CD8-positive, alpha-beta memory T cell (primary cell): ENCODE measurements at regions not wholly inside any gene's neighbourhood (a gene's known extent, or its start where the extent isn't known, plus 50 kb on each side); places are given as distances from the start of the nearest gene placed in this dataset.

Source experiments
- CTCF ChIA-PET: fragments of 350-600 bp; sonication (Branson Sonifier 250); formaldehyde crosslinking; loops from one replicate; lab custom pipeline; 2021; ENCODE audit warnings: antibody characterized with exemption; lab: Charles Lee
- POLR2A ChIA-PET: fragments of 350-600 bp; sonication (Branson Sonifier 250); formaldehyde crosslinking; loops from one replicate; lab custom pipeline; 2021; ENCODE audit warnings: antibody characterized with exemption; lab: Charles Lee
- DNase-seq, 5 donors: peaks; one replicate each; pipeline versions ENCODE4 v3.0.0 to v3.0.0-alpha.2; 2020 to 2022; ENCODE audit warnings: mixed read lengths in 1 of 5
- H3K27ac ChIP-seq: one replicate; pipeline ENCODE4 v1.7.0; 2013; ENCODE audit warnings: low read depth, mild to moderate bottlenecking, low read length, moderate library complexity
- H3K27me3 ChIP-seq: 2 replicates; pipeline ENCODE4 v1.7.0; 2013; ENCODE audit warnings: low read length, mild to moderate bottlenecking; ENCODE audit not compliant: insufficient read depth, poor library complexity, severe bottlenecking
- H3K36me3 ChIP-seq: 2 replicates; pipeline ENCODE4 v1.7.0; 2013; ENCODE audit warnings: mild to moderate bottlenecking, low read length, moderate library complexity; ENCODE audit not compliant: insufficient read depth
- H3K4me1 ChIP-seq: 2 replicates; pipeline ENCODE4 v1.7.0; 2013; ENCODE audit warnings: mild to moderate bottlenecking, low read length, moderate library complexity; ENCODE audit not compliant: insufficient read depth
- H3K4me3 ChIP-seq: 2 replicates; pipeline ENCODE4 v1.7.0; 2013; ENCODE audit warnings: mild to moderate bottlenecking, low read length
- H3K9me3 ChIP-seq: 2 replicates; pipeline ENCODE4 v1.7.0; 2013; ENCODE audit warnings: mild to moderate bottlenecking, low read length
- H3K27ac Mint-ChIP-seq, 8 donors: one replicate each; pipeline ENCODE4 v1.8.0; 2020 to 2021; ENCODE audit warnings: mixed read lengths in 8 of 8, mild to moderate bottlenecking in 6 of 8, inconsistent platforms in 3 of 8, moderate library complexity in 3 of 8
- H3K27me3 Mint-ChIP-seq, 2 donors: one replicate each; pipeline ENCODE4 v1.8.0; 2020 to 2021; ENCODE audit warnings: mixed read lengths in 2 of 2, mild to moderate bottlenecking in 1 of 2, moderate library complexity in 1 of 2
- H3K36me3 Mint-ChIP-seq, 3 donors: one replicate each; pipeline ENCODE4 v1.8.0; 2020 to 2021; ENCODE audit warnings: mixed read lengths in 3 of 3, inconsistent platforms in 1 of 3, mild to moderate bottlenecking in 1 of 3
- H3K4me1 Mint-ChIP-seq, 3 donors: one replicate each; pipeline ENCODE4 v1.8.0; 2020 to 2021; ENCODE audit warnings: mixed read lengths in 3 of 3, inconsistent platforms in 1 of 3, mild to moderate bottlenecking in 1 of 3
- H3K4me3 Mint-ChIP-seq, 7 donors: one replicate each; pipeline ENCODE4 v1.8.0; 2020 to 2021; ENCODE audit warnings: mixed read lengths in 7 of 7, mild to moderate bottlenecking in 6 of 7, moderate library complexity in 4 of 7, inconsistent platforms in 2 of 7
- H3K9me3 Mint-ChIP-seq, 5 donors: one replicate each; pipeline ENCODE4 v1.8.0; 2020 to 2022; ENCODE audit warnings: mixed read lengths in 5 of 5, mild to moderate bottlenecking in 3 of 5, moderate library complexity in 2 of 5, inconsistent platforms in 1 of 5

DNA sequence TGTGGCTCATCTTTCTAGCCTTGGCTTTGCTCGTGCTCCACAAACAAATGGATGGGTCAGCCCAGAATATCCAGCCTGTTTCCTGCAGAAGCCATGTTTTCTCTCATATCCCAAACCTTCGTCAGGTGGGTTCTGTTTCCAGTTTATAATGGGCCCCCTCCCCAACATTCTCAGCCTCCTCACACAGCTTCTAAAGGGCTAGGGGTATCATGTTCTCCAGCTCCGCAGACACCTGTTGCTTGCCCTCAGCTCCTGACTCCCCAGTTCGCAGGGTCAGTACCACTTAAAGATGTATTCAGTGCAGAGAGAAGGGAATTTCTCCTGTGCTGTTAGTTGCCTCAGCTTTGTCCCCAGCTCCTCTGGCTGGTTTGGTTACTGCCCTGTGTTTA lies 447.3 kb upstream of the JARID2 start:
- Mint-ChIP-seq H3K27ac (no peak overlapping the region), H3K4me1 (peaks cover 0 to 3% (median 0%) of the 10 kb centered on the region in 3 donors), H3K36me3 (no peaks in the 10 kb centered on the region), H3K27me3 (peaks cover 6 to 12% of the 10 kb centered on the region in 2 donors), H3K4me3 (no peak overlapping the region), H3K9me3 (no peaks in the 10 kb centered on the region)
- DNase-seq = no peak
- Histone ChIP-seq H3K9me3 (no peaks in the 10 kb centered on the region), H3K27me3 (no peaks in the 10 kb centered on the region), H3K4me3 (no peak overlapping the region), H3K36me3 (no peaks in the 10 kb centered on the region), H3K27ac (no peak overlapping the region), H3K4me1 (no peaks in the 10 kb centered on the region)
- ChIA-PET POLR2A (interaction anchor here (0.8 kb wide), 1 partner anchor 9 kb away, joined by 3 read pairs; no protein-coding TSS in a partner anchor), CTCF (no interaction called here)

DNA sequence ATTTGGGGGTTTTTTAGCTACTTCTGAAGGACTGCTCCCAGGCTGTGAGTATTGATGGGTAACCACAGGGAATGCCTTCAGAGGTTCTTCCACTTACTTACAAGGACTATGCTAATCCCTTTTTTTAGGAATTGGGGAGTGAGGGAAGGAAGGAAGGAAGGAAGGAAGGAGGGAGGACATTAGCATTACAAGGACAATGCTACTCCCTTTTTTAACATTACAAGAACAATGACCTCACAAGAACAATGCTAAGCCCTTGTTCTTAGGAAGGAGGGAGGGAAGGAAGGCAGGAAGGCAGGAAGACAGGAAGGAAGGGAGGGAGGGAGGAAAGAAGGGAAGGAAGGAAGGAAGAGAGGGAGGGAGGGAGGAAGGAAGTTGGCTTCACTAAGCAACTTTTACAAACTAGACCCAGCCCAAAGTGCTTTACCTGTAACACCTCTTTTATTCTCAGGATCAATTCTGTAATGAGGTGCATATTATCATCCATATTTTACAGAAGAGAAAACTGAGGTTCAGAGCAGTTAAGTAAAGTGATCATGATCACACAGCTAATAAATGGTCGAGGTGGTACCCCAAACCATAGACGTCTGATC lies 446.8 kb upstream of the JARID2 start:
- POLR2A ChIA-PET = interaction anchor here (0.8 kb wide), 1 partner anchor 9 kb away, joined by 3 read pairs; no protein-coding TSS in a partner anchor
- Histone ChIP-seq H3K9me3 (no peaks in the 10 kb centered on the region), H3K4me1 (no peaks in the 10 kb centered on the region), H3K27me3 (no peaks in the 10 kb centered on the region), H3K36me3 (no peaks in the 10 kb centered on the region), H3K4me3 (no peak overlapping the region), H3K27ac (no peak overlapping the region)
- Mint-ChIP-seq H3K27ac (no peak overlapping the region), H3K36me3 (no peaks in the 10 kb centered on the region), H3K4me3 (no peak overlapping the region), H3K27me3 (peaks cover 5 to 17% of the 10 kb centered on the region in 2 donors), H3K4me1 (peaks cover 0 to 3% (median 0%) of the 10 kb centered on the region in 3 donors), H3K9me3 (no peaks in the 10 kb centered on the region)
- CTCF ChIA-PET = no interaction called here
- no peak for DNase-seq

DNA sequence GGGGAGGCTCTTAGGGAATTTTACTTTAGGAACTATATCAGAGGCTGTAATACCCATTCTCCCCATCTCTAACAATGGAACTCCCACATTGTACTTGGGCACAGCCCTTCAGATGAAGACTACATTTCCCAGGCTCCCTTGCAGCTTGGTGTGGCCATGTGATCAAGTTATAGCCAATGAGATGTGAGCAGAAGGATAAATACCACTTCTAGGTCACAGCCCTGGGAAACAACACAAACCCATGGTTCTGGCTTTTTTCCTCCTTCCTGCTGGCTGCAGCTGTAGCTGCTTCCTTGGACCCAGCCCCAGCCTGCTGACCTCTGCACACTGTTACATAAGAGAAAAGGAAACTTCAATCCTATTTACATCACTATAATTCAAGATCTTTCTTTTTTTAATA lies 445.9 kb upstream of the JARID2 start:
- Mint-ChIP-seq H3K4me1 (peaks cover 0 to 3% (median 0%) of the 10 kb centered on the region in 3 donors), H3K36me3 (no peaks in the 10 kb centered on the region), H3K27ac (peak overlapping the region in 1 of 8 donors; percentile 10), H3K9me3 (no peaks in the 10 kb centered on the region), H3K4me3 (no peak overlapping the region), H3K27me3 (peaks cover 5 to 17% of the 10 kb centered on the region in 2 donors)
- POLR2A ChIA-PET = no interaction called here
- H3K9me3 ChIP-seq = no peaks in the 10 kb centered on the region
- no peaks in the 10 kb centered on the region for H3K27me3 ChIP-seq
- no peak overlapping the region for H3K4me3 ChIP-seq
- DNase-seq = peak in 4 of 5 donors; percentile 2 to 50 (median 14)
- no peaks in the 10 kb centered on the region for H3K4me1 ChIP-seq
- no peaks in the 10 kb centered on the region for H3K36me3 ChIP-seq
- no peak overlapping the region for H3K27ac ChIP-seq
- CTCF ChIA-PET = no interaction called here

DNA sequence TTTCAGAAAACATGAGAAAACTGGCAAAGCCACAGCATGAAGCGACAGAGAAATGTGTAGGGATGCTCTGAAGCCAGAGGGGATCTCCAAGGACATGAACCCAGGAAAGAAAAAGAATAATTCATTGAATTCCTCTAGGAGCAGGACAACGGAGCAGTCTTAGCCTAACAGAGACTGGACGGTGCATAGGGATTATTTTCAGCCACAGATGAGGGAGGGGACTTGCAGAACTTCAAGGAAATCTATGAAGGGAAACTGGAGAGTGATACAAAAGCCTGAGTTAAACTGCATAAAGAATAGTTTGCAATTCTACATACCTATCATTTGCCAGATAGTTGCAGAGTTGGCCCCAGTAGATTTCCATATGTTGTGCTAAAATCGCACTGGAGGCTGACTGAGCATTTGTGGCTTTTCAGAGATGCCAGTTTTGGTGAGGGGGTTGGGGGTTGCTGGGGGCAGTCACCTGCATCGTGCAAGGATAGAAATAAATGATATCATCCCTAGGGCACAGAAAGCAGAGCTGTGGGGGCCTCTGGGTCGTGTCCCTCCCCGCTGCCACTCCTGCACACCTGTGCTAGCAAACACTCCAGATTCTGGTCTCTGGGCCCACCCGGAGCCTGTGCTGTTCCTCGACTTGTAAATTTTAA lies 443.2 kb upstream of the JARID2 start:
- no peak for DNase-seq
- POLR2A ChIA-PET = no interaction called here
- Mint-ChIP-seq H3K4me3 (no peak overlapping the region), H3K27ac (no peak overlapping the region), H3K9me3 (no peaks in the 10 kb centered on the region), H3K4me1 (peaks cover 0 to 3% (median 0%) of the 10 kb centered on the region in 3 donors), H3K27me3 (peaks cover 9 to 14% of the 10 kb centered on the region in 2 donors), H3K36me3 (no peaks in the 10 kb centered on the region)
- Histone ChIP-seq H3K27ac (no peak overlapping the region), H3K9me3 (no peaks in the 10 kb centered on the region), H3K36me3 (no peaks in the 10 kb centered on the region), H3K4me1 (no peaks in the 10 kb centered on the region), H3K27me3 (no peaks in the 10 kb centered on the region), H3K4me3 (no peak overlapping the region)
- CTCF ChIA-PET = no interaction called here

DNA sequence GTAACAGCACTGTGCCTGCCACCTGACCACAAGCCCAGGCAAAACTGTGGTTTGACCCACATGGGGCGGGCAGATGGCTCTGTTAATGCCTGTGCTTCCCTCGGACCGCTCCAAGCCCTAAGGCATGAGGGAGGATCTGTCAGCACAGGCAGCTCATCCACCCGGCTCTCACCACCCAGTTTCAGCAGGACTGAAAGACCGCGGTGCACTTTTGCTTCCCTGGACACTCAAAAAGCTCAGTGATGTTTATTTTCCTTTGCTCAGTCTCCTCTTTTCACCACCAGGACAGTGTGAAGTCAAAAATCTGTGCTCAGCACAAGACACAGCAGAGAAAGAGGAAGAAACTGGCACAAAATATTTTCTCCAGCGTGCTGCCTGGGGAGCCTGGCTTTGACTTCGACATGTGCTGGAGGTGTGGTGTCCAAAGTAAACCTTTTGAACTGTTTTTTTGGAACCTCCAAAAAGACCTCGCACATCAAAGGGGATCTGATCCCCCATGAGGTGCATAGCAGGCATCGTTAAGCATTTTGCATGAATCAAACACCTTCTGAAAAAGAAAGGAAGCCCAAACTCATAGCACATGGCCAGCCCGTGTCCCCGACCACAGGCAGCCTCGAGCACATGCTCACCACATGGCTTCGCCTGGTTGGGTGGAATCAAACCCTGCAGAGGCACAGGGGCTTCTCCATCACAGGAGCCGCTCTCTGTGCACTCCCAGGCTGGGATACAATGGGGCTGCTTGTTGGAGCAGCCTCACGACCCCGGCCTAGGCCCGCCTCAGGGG lies 441.7 kb upstream of the JARID2 start:
- Mint-ChIP-seq H3K27ac (no peak overlapping the region), H3K4me1 (no peaks in the 10 kb centered on the region), H3K36me3 (no peaks in the 10 kb centered on the region), H3K4me3 (no peak overlapping the region), H3K9me3 (no peaks in the 10 kb centered on the region), H3K27me3 (peaks cover 11 to 12% of the 10 kb centered on the region in 2 donors)
- no peaks in the 10 kb centered on the region for H3K36me3 ChIP-seq
- H3K9me3 ChIP-seq = no peaks in the 10 kb centered on the region
- no peaks in the 10 kb centered on the region for H3K27me3 ChIP-seq
- ChIA-PET POLR2A (no interaction called here), CTCF (no interaction called here)
- H3K4me1 ChIP-seq = no peaks in the 10 kb centered on the region
- DNase-seq = no peak
- H3K27ac ChIP-seq = no peak overlapping the region
- H3K4me3 ChIP-seq = no peak overlapping the region

DNA sequence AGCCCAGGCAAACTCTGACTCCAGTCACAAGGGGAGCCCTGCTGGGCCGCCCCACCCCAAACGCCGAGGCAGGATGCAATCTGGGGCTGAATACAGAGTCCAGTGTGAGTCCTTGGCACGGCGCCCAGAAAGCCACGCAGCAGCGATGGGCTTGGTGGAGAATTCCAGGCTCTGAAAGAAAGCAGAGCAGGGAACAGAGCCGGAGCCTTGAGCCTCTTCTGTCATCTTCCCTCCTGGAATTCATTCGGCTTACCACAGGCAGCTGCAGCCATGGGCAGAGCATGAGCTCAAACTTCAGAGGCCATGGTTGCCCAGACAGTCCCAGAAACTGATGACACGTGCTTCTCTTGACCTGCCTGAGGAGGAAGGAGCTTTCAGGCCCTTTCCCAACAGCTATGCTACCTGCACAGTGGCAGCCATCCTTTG lies 441.1 kb upstream of the JARID2 start:
- DNase-seq = no peak
- H3K4me3 Mint-ChIP-seq = no peak overlapping the region
- no peaks in the 10 kb centered on the region for H3K4me1 Mint-ChIP-seq
- Histone ChIP-seq H3K9me3 (no peaks in the 10 kb centered on the region), H3K27me3 (no peaks in the 10 kb centered on the region), H3K36me3 (no peaks in the 10 kb centered on the region), H3K27ac (no peak overlapping the region), H3K4me1 (no peaks in the 10 kb centered on the region), H3K4me3 (no peak overlapping the region)
- POLR2A ChIA-PET = no interaction called here
- H3K9me3 Mint-ChIP-seq = no peaks in the 10 kb centered on the region
- H3K36me3 Mint-ChIP-seq = no peaks in the 10 kb centered on the region
- peaks cover 11 to 12% of the 10 kb centered on the region in 2 donors for H3K27me3 Mint-ChIP-seq
- CTCF ChIA-PET = no interaction called here
- H3K27ac Mint-ChIP-seq = no peak overlapping the region

DNA sequence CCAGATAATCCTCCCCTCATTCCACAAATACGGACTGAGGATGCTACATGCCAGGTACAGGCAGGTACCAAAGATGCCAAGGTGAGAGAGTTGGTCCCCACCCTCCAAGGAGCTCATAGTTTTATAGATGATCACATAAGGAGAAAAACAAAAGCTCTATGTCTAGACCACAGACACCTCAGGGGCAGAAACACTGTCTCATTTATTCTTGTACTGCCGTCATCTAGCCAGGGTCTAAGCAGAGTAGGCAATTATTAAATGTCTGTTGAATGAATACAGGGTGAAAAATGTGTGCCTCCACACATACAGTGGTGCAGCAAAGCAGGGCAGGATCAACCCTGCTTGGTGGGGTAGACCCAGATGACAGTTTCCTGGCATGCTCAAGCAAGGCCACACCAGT lies 439.8 kb upstream of the JARID2 start:
- H3K27me3 Mint-ChIP-seq = peaks cover 11 to 12% of the 10 kb centered on the region in 2 donors
- CTCF ChIA-PET = no interaction called here
- POLR2A ChIA-PET = no interaction called here
- no peak overlapping the region for H3K4me3 Mint-ChIP-seq
- Histone ChIP-seq H3K9me3 (no peaks in the 10 kb centered on the region), H3K4me3 (no peak overlapping the region), H3K27me3 (no peaks in the 10 kb centered on the region), H3K4me1 (no peaks in the 10 kb centered on the region), H3K36me3 (no peaks in the 10 kb centered on the region), H3K27ac (no peak overlapping the region)
- DNase-seq = no peak
- no peaks in the 10 kb centered on the region for H3K36me3 Mint-ChIP-seq
- no peaks in the 10 kb centered on the region for H3K4me1 Mint-ChIP-seq
- H3K27ac Mint-ChIP-seq = peak overlapping the region in 1 of 8 donors; percentile 11
- H3K9me3 Mint-ChIP-seq = no peaks in the 10 kb centered on the region

DNA sequence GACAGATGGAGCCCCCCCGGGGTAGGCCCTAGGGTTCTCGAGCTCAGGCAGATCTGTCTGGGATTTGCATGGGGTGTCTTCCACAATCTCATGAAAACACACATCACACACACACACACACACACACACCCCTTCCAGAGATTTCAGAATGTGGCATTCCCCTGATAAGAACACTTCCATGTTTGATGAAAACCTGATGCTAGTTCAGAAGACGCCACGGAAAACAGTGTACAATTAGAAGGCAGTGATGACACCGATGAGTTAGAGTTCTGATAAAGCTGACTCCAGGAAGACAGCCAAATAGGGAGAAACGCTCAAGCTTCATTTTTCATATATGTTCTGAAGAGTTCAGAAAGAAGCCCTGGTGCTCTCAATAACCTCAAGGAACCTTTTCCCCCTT lies 438.7 kb upstream of the JARID2 start:
- H3K27ac Mint-ChIP-seq = no peak overlapping the region
- Histone ChIP-seq H3K27me3 (no peaks in the 10 kb centered on the region), H3K9me3 (no peaks in the 10 kb centered on the region), H3K4me3 (no peak overlapping the region), H3K4me1 (no peaks in the 10 kb centered on the region), H3K27ac (no peak overlapping the region), H3K36me3 (no peaks in the 10 kb centered on the region)
- H3K27me3 Mint-ChIP-seq = peaks cover 10 to 12% of the 10 kb centered on the region in 2 donors
- no peak overlapping the region for H3K4me3 Mint-ChIP-seq
- ChIA-PET POLR2A (interaction anchor here (1.1 kb wide), 1 partner anchor 9 kb away, joined by 3 read pairs; no protein-coding TSS in a partner anchor), CTCF (interaction anchor here (0.5 kb wide), 1 partner anchor 1483 kb away, joined by 3 read pairs; no protein-coding TSS in a partner anchor)
- no peaks in the 10 kb centered on the region for H3K4me1 Mint-ChIP-seq
- DNase-seq = no peak
- H3K9me3 Mint-ChIP-seq = no peaks in the 10 kb centered on the region
- H3K36me3 Mint-ChIP-seq = no peaks in the 10 kb centered on the region
